HK-2 (cell line): ENCODE measurements at regions not wholly inside any gene's neighbourhood (a gene's known extent, or its start where the extent isn't known, plus 50 kb on each side); places are given as distances from the start of the nearest gene placed in this dataset.
A peak's percentile ranks its signal among the peaks of the same experiment; 100 is the strongest.

ENCODE experiments used
- DNase-seq: peaks from one replicate; pipeline ENCODE4 v3.0.0-alpha.2; 2018; ENCODE audit not compliant: unreplicated experiment

GRCh38 chr12:39047539-39048262, 142.3 kb upstream of the CPNE8 start:
- no peak for DNase-seq

- DNase-seq: no peak
Measured at GRCh38 chr12:39044754-39045153, 139.4 kb upstream of the CPNE8 start.

- no peak for DNase-seq
Measured at GRCh38 chr12:39043424-39043822, 138.0 kb upstream of the CPNE8 start.

GRCh38 chr12:39040275-39040674, 134.9 kb upstream of the CPNE8 start:
- no peak for DNase-seq

GRCh38 chr12:39037115-39037514, 131.7 kb upstream of the CPNE8 start:
- DNase-seq: no peak

- DNase-seq: no peak
Measured at GRCh38 chr12:39036105-39036504, 130.7 kb upstream of the CPNE8 start.

- DNase-seq: no peak
Measured at GRCh38 chr12:39033782-39034181, 128.4 kb upstream of the CPNE8 start.

- DNase-seq: no peak
Measured at GRCh38 chr12:39032448-39032847, 127.1 kb upstream of the CPNE8 start.

- no peak for DNase-seq
Measured at GRCh38 chr12:39032034-39032433, 126.6 kb upstream of the CPNE8 start.

- DNase-seq: no peak
Measured at GRCh38 chr12:39028382-39028781, 123.0 kb upstream of the CPNE8 start.

GRCh38 chr12:39012870-39013269, 107.5 kb upstream of the CPNE8 start:
- DNase-seq: no peak

- no peak for DNase-seq
Measured at GRCh38 chr12:39011166-39011565, 105.8 kb upstream of the CPNE8 start.

GRCh38 chr12:39010406-39010805, 105.0 kb upstream of the CPNE8 start:
- no peak for DNase-seq

GRCh38 chr12:39007619-39008018, 102.2 kb upstream of the CPNE8 start:
- DNase-seq: no peak

GRCh38 chr12:39006286-39006685, 100.9 kb upstream of the CPNE8 start:
- peak; percentile 10 for DNase-seq

GRCh38 chr12:39005671-39006070, 100.3 kb upstream of the CPNE8 start:
- DNase-seq: no peak

- DNase-seq: no peak
Measured at GRCh38 chr12:39003541-39004155, 98.3 kb upstream of the CPNE8 start.

GRCh38 chr12:39000370-39000769, 95.0 kb upstream of the CPNE8 start:
- no peak for DNase-seq

GRCh38 chr12:38998887-38999482, 93.6 kb upstream of the CPNE8 start:
- DNase-seq: no peak

- no peak for DNase-seq
Measured at GRCh38 chr12:38995249-38995648, 89.9 kb upstream of the CPNE8 start.

GRCh38 chr12:38985961-38986360, 80.6 kb upstream of the CPNE8 start:
- DNase-seq: no peak

- no peak for DNase-seq
Measured at GRCh38 chr12:38984388-38984787, 79.0 kb upstream of the CPNE8 start.

GRCh38 chr12:38983117-38983571, 77.8 kb upstream of the CPNE8 start:
- no peak for DNase-seq
